GM18505 (cell line): ENCODE measurements at regions not wholly inside any gene's neighbourhood (a gene's known extent, or its start where the extent isn't known, plus 50 kb on each side); places are given as distances from the start of the nearest gene placed in this dataset.

Experiments used
- ATAC-seq: cut with Tn5 transposase; IDR thresholded peaks from one replicate; pipeline ENCODE4 v1.9.1; 2021; ENCODE audit not compliant: unreplicated experiment
- POLR2A ChIP-seq: IDR thresholded peaks from 4 replicates; pipeline ENCODE4 v1.6.1; 2011; ENCODE audit warnings: borderline replicate concordance; ENCODE audit not compliant: insufficient read depth, insufficient read length; ENCODE audit errors: extremely low read depth

- ATAC-seq, result no peak
- TF ChIP-seq POLR2A, result no peak
These were observed 123.4 kb upstream of the CDH20 start for GRCh38 chr18:61209801-61210200.

- TF ChIP-seq POLR2A, result no peak
- ATAC-seq, result no peak
These were observed 117.2 kb upstream of the CDH20 start for GRCh38 chr18:61216051-61216450.

- no peak for TF ChIP-seq POLR2A
These were observed 111.0 kb upstream of the CDH20 start for GRCh38 chr18:61222206-61222605.

GRCh38 chr18:61225336-61225735 is 107.9 kb upstream of the CDH20 start:
- TF ChIP-seq POLR2A, result no peak
- no peak for ATAC-seq

More at GRCh38 chr18:61222206-61222605, 111.0 kb upstream of the CDH20 start:
- no peak for ATAC-seq

GRCh38 chr18:61236356-61237057 is 96.7 kb upstream of the CDH20 start:
- no peak for ATAC-seq
- no peak for TF ChIP-seq POLR2A

GRCh38 chr18:61237529-61237928 is 95.7 kb upstream of the CDH20 start:
- ATAC-seq, result no peak
- TF ChIP-seq POLR2A, result no peak

GRCh38 chr18:61239051-61239450 is 94.2 kb upstream of the CDH20 start:
- no peak for TF ChIP-seq POLR2A
- ATAC-seq, result no peak

- TF ChIP-seq POLR2A, result no peak
- ATAC-seq, result no peak
These were observed 91.9 kb upstream of the CDH20 start for GRCh38 chr18:61241260-61241853.

- TF ChIP-seq POLR2A, result no peak
These were observed 88.6 kb upstream of the CDH20 start for GRCh38 chr18:61244632-61245031.

GRCh38 chr18:61245276-61245675 is 88.0 kb upstream of the CDH20 start:
- ATAC-seq, result no peak
- TF ChIP-seq POLR2A, result no peak

More at GRCh38 chr18:61244632-61245031, 88.6 kb upstream of the CDH20 start:
- no peak for ATAC-seq

GRCh38 chr18:61248589-61248988 is 84.6 kb upstream of the CDH20 start:
- no peak for TF ChIP-seq POLR2A
- ATAC-seq, result no peak

- TF ChIP-seq POLR2A, result no peak
- ATAC-seq, result no peak
These were observed 76.9 kb upstream of the CDH20 start for GRCh38 chr18:61256291-61256690.

- no peak for TF ChIP-seq POLR2A
- ATAC-seq, result no peak
These were observed 71.4 kb upstream of the CDH20 start for GRCh38 chr18:61261870-61262269.

GRCh38 chr18:61272793-61273192 is 60.4 kb upstream of the CDH20 start:
- ATAC-seq, result no peak
- TF ChIP-seq POLR2A, result no peak
